ENCODE measurements at regions not wholly inside any gene's neighbourhood (a gene's known extent, or its start where the extent isn't known, plus 50 kb on each side); places are given as distances from the start of the nearest gene placed in this dataset.

GRCh38 chr20:28562510-28562898 lies 2695.0 kb upstream of the DEFB115 start:
- TF ChIP-seq POLR2AphosphoS5 (IDR thresholded peaks at IDR 0.05; ENCODE audit: low read depth, low read length) = no peak
- TF ChIP-seq CTCF (IDR thresholded peaks at IDR 0.05) = no peak
- no peak for TF ChIP-seq REST (IDR thresholded peaks at IDR 0.05; ENCODE audit: insufficient read depth in 1 of 2, low read depth in 2 of 2, low read length in 1 of 2)
- no peak for TF ChIP-seq TCF7L2 (IDR thresholded peaks at IDR 0.05; ENCODE audit: low read depth, low read length)

Measured in Panc1 (cell line).